HG02943 (cell line): ENCODE measurements at regions not wholly inside any gene's neighbourhood (a gene's known extent, or its start where the extent isn't known, plus 50 kb on each side); places are given as distances from the start of the nearest gene placed in this dataset.

Experiments
- ATAC-seq: cut with Tn5 transposase; IDR thresholded peaks from one replicate; pipeline ENCODE4 v1.9.1; 2021; ENCODE audit warnings: mild to moderate bottlenecking, low read depth, moderate library complexity; ENCODE audit not compliant: unreplicated experiment

DNA sequence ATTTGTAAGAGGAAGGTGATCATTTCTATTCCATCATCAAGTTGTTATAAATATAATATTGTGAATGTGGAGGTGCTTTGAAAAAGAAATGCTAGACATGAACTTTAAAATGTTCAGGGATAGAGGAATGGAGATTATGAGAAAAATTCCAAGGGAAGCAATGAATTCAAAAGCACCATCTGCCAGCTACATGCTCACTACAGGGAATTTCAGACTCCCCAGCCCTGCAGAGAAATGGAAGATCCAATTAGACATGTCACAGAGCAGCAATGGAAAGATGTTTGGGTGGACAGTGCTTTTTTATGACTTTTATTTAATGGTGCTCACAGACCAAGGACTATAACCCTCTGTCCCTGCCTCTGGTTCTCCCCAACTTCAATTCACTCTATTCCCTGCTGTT is 209.7 kb downstream of the ESM1 start:
- no peak for ATAC-seq

DNA sequence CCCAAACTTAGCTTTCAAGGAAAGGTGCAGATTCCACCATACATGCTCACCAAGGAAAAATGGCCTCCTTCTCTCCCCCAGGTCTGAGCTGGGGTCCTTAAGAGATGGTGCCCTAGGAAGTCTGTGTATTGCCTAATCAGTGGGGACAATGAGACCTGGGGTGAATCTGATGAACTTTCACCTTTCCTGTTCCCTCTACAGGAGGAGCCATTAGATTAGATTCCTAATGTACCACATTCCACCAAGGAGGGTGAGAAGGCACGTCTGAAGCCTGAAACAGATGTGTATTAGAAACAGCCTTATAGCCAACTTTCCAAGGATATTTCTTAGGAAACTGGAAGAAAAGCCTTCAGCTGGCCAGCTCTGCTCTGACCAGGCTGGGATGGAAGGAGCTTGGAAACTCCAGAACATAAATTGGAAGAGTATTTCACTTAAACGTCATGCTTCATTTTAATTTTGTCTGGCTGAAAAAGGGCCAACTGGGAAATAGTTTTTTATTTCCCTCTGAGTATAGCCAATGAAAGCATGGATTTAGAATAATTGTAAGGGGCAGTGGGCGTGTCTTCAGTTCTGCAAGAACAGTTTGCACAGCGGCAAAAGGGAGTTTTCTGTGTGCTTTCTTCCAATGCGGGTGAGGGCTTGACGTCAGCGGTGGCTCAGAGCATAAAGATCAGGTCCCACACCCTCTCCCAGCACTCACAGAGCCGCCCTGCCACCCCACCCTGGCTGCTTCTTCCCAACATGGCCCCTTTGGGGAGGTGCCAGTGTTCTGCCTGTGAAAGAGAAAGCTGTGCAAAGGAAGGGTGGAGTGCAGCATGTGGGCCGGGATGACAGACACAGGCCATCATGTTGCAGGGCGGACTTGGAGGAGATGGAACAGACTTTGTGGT is 210.9 kb downstream of the ESM1 start:
- no peak for ATAC-seq

DNA sequence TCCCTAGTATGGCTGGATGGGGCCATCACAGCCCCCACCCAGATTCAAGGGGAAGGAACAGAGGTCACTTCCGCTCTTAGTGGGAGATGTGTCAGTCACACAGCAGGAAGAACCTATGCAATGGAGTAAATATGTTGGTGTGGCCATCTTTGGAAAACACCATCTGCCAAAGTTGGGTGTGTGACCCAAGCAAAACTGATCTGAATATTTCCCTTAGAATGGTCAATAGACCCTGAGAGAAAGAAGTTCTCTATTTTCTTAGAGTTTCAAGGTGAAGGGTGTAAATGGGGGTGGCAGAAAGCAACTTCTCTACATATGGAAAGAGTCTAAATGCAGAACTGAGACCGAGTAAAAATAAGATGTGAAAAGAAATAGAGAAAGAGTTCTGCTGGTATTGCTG is 212.7 kb downstream of the ESM1 start:
- no peak for ATAC-seq

DNA sequence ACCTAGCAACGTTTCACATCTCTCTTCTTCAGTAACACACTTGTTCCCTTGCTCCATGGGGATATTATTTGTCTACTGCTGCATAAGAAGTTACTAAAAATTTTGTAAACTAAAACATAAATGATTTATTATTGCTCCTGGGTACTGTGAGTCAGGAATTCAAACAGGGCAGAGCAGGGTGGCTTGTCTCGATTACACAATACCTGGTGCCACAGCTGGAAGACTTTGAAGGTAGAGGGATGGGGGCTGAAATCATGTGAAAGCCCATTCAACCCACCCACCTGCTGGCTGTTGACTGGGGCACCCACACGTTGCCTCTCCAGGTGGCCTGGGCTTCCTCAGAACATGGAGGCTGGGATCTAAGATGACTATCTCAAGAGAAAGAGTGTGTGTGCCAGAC is 213.2 kb downstream of the ESM1 start:
- ATAC-seq: no peak

DNA sequence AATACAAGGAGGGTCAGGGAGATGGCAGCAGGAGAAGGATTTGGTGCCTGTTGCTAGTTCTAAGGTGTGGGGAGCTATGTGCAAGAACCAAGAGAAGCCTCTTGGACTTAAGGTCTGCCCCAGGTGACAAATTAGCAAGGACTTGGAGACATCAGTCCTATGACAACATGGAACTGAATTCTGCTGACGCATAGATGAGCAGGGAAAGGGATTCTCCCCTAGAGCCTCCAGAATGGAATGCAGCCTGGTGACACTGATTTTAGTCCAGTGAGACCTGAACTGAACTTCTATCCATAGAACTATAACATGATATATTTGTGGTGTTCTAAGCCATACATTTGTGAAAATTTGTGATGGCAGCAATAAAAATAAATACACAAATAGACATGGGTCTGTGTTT is 215.6 kb downstream of the ESM1 start:
- ATAC-seq: no peak

DNA sequence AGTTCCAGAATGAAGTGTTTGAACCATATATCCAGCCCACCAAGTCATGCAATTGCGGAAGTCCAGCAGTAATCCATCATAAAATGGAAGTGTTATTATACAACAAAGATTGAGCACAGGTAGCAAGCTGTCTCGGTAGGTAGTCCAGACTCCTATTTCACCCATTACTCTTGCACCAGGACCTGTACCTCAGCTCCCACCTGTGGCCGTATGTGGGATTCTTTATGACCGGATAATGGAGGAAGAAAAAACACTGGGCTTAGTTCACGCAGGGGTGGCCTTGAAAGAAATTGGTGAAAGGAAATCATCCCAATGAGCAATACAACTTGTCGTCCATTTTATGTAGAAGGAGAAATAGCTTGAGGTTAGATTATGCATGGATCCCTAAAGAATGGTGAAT is 216.3 kb downstream of the ESM1 start:
- no peak for ATAC-seq

DNA sequence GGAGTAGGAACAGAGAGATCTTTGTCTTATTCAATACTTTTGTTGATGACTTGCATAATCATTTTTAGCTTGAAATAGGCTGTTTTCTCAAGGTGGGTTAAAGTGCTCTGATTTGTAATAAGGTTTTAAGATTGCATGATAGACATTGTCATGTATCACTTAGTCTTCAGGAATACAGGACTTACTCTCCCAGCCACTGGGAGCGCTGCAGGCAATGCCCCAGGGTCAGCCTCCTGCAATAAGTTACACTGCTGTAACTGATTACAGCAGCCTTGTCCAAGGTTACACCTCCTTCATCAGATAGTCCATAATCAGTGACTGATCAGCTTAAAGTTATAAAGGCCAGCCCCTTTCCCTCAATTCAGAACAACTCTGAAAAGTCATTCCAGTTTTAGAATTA is 218.6 kb downstream of the ESM1 start:
- ATAC-seq: no peak

DNA sequence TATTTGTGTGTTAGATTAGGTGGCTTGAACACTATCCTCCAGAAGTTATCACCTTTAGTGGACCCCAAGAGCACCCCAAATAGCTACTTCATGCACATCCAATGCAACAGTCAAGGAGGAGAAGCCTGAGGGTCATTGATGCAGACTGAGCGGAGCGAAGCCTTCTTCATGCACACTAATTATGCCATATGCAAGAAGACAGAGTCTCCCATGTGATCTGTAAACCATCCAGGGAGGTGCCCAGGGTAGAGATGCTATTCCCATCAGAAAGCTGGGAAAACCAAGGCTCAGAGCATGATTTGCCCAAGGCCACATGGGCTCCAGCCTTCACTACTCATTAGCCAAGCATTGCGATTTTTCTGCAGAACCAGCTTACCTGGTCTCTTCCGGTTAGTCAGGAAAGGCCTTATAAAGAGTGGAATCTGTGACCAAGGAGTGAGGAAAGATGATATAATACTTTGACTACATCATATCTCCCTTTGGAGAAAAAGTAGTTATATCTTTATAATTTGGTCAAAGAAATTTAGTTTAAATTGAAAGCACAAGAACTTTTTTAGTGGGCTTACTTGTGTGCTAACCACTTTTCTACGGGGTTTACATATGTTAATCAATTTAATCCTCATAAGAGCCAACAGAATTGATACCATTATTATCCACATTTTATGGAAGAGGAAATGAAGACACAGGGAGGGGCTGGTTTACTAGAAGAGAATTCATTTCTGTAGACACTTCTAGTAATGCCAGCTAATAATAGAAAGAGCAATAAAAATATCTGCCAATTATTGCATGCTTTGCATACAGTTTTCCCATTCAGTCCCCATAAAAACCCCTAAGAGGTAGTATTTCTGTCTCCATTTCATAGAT is 220.0 kb downstream of the ESM1 start:
- ATAC-seq: no peak

DNA sequence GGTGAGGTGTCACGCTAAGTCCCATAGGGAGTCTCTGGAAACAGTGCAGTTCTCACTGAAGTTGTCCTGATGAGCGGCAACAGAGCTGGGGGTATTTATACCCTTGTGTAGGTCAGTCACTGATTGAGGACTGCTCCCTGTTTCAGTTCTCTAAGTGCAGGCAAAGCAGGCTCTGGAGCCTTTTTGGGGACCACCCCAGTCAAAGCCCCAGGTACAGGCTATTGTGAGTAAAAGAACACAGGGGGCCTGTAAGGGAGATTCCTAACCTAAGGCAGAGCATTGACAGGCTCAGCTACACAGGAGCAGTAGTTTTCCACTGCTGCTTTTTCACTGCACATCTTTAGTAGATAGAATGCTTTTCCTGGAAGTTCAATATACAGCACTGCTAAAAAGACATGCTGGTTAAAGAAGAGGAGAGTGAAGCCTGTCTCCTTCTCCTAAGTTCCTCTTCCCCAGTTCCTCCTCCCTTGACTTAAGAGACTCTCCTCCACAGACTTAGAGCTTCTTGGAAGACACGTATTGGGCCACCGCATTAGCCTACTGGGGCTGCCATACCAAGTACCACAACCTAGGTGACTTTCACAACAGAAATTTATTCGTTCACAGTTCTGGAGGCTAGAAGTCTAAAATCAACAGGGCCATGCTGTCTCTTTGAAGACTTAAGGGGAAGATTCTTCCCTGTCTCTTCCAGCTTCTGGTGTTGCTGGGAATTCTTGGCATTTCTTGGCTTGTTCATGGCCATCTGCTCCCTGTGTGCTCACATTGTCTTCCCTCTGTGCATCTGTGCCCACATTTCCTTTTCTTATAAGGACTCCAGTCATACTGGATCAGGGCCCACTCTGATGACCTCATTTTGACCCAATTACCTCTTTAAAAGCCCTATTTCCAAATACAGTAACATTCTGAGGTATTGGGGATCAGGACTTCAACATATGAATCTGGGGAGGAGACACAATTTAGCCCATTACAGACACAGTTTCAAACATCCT is 221.0 kb downstream of the ESM1 start:
- ATAC-seq: no peak

DNA sequence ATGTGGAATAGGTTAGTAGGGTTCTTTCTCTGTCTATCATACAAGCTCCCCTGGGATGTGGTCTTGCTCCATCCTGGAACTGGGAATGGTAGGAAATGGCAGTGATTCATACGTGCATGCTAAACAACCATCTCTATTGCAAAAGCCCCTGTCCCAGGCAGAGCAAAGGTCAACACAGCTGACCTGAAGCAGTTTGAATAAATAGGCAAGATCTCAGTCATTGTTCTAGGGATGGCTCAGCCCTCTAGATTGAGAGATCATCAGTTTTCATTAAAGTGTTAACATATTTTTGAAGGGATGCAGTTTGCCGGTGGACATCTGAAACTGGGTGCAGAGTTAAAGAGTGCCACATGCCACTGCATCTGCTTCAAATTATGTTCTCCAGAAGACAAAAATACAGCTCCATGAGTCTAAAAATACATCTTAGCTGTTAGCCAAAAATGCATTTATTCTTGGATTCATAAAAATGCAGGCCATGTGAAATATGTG is 224.1 kb downstream of the ESM1 start:
- ATAC-seq: no peak

DNA sequence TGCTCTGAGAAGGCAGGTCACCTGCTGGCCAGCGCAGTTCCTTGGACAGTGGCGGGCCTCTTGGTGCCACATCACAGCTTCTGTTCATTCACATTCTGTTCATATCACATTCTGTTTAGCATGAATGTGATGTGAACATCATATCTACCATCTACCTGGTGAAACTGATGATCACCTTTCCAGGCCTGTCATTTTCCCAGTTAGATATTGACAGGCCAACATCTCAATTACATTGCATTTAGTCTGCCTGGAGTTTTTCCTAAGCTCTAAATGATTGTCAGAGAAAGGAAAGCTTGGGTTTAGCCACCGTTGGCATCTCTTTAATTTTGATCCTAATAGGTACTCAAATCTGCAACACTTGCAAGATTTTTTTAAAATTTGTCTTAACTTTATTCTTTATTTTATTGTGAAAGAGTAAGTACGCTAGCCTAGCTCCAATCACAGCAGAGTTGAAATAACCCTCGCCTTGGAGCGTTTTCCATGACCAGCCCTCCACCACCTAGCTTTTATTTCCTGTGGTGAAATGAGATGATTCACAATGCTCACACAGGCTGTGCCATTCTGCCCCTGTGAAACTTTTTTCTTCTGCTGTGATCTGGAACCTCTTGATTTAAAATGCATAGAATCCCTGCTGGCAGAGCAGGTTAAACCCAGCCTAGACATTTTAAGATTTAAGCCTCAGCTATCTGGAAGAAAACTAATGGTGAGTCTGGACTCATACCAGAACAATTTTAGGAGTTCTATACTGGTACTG is 225.0 kb downstream of the ESM1 start:
- ATAC-seq: no peak

DNA sequence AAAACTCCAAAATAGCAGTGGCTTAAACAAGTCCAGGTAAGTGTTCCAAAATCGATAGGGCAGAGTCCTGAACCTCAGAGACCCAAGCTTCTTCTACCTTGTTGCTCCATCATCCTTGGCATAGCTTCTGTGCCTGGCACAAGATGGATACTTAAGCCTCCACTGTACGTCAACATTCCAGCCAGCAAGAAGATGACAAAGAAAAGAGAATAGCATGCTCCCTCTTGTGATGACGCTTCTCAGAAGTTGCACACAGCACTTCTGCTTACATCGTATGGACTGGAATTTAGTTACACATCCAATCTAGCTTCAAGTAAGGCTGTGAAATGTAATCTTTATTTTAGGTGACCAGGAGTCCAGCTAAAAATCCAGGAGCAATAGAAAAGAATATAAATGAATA is 227.4 kb downstream of the ESM1 start:
- ATAC-seq: no peak

DNA sequence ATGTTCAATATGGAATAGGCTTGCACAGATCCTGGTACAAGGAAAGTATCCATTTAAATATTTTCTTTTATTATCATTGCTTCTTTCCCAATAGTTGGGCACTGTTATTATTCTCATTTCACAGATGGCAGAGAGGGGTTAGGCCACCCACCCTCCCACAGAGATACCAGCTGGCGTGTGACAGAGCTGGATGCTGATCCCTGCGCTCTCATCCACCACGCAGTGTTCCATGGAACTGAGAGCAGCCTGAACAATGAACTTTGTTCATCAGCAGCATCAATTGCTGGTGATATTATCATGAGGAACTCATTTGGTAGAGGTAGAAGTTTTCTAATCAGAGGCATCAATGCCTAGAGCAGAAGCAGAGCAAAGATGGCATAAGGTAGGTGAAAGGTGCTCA is 227.9 kb downstream of the ESM1 start:
- no peak for ATAC-seq

DNA sequence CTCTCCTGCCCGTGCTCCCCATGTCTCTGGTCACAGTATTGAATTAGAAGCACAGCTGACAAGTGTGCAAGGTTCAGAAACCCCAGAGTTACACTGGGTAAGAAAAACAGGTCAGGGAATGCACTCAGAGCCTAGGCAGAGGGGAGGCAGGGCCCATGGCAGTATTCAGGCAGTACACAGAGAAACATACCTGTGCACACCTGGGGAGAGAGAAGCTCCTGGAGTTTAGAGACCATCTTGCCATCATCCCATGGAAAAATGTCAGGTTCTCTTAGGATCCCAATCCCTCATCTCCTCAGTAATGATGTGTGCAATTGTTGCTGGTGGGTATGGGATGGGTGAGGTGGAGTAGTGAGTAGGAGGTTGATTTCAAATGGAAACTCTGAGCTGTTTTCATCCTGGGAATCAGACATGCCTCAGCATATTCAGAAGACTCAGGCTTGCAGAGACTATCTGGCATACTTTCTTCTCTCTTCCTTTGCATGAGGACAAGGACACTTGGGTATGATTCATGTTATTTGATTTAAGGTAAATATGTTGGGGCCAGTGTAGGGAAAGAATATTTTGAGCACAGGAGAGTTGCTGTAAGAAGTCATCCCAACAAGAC is 228.5 kb downstream of the ESM1 start:
- no peak for ATAC-seq

DNA sequence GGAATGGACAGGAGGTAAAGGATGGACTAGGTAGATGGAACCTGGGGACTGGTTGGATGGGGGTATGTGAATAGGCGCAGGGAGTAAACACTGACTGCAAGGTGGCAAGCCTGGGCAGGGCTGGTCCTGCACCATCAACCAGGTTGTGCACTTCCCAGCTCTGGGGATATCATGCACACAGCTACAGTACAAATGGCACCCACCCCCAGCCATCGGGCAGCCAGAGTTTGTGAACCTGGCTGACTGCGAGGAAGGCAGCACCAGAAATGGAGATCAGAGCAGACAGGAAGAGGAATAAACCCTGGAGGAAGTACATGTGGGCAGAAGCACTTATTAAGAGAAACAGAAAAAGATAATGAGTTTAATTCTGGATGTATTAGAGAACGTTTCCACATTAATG is 229.1 kb downstream of the ESM1 start:
- ATAC-seq: no peak

DNA sequence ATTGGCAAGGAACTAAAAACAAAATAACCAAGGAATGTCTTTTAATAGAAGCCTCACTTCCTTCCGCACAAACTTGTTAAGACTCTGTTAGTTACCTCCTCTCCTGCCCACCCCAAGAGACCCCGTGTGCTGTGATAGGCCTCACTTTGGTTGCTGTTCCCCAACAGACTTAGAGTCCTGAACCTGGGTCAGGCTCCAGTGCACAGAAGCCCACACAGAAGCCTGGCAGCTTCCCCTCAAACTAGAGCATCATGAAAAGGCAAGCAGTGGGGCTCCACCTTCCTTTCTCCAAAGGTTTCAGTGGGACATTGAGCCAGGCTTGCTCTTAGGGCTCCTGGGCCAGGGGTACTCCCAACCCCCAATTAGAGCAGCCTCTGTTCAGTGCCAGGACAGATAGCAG is 230.5 kb downstream of the ESM1 start:
- ATAC-seq: no peak

DNA sequence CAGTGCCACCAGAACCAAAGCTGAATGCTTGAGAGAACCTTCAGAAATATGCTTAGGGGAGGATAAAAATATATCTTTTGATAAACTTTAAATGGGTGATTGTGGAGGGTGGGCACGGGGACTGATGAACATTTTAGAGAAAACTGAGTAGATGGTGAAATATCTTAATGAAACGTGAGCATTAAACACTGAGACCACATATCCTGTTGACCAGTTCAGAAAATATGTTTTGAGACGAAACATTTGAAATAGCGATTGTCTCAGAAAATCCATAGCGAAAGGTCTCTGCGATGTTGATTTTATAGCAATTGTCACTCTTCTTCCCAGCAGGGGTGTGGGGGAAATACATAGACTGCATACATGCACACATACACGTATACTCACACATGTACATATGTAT is 231.0 kb downstream of the ESM1 start:
- no peak for ATAC-seq

DNA sequence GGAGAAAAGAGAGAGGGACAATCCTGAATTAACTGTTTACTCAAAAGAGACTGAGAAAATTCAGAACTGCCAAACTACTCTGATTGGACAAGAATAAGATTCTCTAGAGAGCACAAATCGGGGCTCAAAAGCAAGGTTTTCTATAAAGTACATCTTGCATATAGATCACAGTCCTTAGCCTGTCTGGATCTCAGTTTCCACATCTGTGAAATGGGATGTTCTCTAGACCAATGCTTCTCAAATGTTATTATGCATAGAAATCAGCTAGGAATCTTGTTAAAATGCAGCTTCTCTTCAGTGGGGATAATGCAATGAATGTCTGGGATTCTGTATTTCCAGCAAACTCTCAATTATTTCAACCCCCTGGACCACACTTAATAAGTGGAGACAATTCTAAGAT is 231.6 kb downstream of the ESM1 start:
- ATAC-seq: no peak

DNA sequence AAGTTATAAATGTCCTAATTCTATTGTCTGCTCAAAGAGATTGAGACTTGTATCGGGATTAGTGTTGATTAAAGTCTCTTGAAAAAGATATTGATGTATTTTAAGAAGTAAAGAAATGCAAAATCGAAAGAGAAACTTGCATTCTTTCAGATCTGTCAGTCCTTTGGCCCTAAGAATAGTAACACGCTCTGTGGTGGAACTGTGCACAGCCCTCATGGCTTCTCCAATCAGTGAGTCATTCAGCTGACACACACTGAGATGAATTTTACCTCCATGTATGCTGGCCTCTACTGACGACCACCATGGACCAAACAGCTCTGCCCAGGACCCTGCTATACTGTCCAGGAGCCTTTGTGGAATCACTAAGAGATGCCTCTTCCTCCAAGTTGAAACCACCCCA is 232.4 kb downstream of the ESM1 start:
- peak; percentile 54 for ATAC-seq
